ENCODE measurements at regions not wholly inside any gene's neighbourhood (a gene's known extent, or its start where the extent isn't known, plus 50 kb on each side); places are given as distances from the start of the nearest gene placed in this dataset.

DNA sequence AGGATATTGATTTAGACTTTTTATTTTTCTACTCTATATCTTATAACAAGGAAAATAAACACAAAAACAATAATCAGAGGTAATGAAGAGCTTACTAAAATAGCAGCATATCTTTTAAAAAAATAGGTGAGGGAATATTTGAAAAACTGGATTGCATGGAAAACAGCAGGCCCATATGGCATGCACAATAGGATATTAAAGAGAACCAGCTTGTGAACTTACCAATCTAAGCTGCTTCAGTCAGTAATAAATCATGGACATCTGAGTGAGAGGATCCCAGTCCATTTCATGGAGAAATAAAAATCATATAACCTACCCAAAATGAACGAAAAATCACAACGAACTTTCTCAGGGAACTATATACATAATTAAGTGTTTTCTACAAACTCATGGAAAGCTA lies 634.6 kb downstream of the ADCYAP1 start:
- no peak overlapping the region for H3K4me3 Mint-ChIP-seq (ENCODE audit: unreplicated experiment)

DNA sequence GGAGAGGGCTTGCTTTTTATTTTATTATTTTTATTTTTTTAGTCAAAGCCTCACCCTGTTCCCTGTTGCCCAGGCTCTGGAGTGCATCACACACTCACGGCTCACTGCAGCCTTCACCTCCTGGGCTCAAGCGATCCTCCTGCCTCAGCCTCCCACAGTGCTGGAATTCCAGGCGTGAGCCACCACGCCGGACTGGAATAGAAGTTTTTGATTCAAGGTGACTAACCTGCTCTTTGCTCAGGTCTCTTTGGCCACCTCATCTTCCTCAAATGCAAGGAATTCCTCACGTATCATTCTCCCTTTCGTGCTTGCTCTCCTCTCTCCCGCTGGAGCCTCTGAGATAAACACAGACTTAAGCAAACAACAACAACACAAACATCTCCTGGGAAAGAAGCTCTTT lies 636.8 kb downstream of the ADCYAP1 start:
- no peaks in the 10 kb centered on the region for H3K36me3 ChIP-seq (ENCODE audit: control insufficient read depth, insufficient read depth, low read length)
- H3K4me1 ChIP-seq: no peaks in the 10 kb centered on the region
- H3K27ac Mint-ChIP-seq (ENCODE audit: unreplicated experiment): no peak overlapping the region
- no peak overlapping the region for H3K4me3 ChIP-seq (ENCODE audit: low read depth, low read length)
- BruUV-seq (replicated peaks): no TSS peak
- H3K27me3 Mint-ChIP-seq (ENCODE audit: insufficient read depth, unreplicated experiment): peaks cover 3% of the 10 kb centered on the region
- intact Hi-C loops (cut with micrococcal nuclease; ENCODE audit: unreplicated experiment): no loop called here
- no peaks in the 10 kb centered on the region for H3K9me3 Mint-ChIP-seq (ENCODE audit: unreplicated experiment)
- no peak overlapping the region for H3K4me3 Mint-ChIP-seq (ENCODE audit: unreplicated experiment)
- H3K4me1 Mint-ChIP-seq (ENCODE audit: low read depth, unreplicated experiment): no peaks in the 10 kb centered on the region
- no peaks in the 10 kb centered on the region for H3K27me3 ChIP-seq (replicated peaks; ENCODE audit: control insufficient read depth, insufficient read depth, low read length)
- no peaks in the 10 kb centered on the region for H3K9me3 ChIP-seq
- no peaks in the 10 kb centered on the region for H3K36me3 Mint-ChIP-seq (ENCODE audit: insufficient read depth, unreplicated experiment)
- no peak for DNase-seq
- TF ChIP-seq, protein P1, sequence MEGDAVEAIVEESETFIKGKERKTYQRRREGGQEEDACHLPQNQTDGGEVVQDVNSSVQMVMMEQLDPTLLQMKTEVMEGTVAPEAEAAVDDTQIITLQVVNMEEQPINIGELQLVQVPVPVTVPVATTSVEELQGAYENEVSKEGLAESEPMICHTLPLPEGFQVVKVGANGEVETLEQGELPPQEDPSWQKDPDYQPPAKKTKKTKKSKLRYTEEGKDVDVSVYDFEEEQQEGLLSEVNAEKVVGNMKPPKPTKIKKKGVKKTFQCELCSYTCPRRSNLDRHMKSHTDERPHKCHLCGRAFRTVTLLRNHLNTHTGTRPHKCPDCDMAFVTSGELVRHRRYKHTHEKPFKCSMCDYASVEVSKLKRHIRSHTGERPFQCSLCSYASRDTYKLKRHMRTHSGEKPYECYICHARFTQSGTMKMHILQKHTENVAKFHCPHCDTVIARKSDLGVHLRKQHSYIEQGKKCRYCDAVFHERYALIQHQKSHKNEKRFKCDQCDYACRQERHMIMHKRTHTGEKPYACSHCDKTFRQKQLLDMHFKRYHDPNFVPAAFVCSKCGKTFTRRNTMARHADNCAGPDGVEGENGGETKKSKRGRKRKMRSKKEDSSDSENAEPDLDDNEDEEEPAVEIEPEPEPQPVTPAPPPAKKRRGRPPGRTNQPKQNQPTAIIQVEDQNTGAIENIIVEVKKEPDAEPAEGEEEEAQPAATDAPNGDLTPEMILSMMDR (IDR thresholded peaks at IDR 0.05; ENCODE audit: insufficient read depth in 1 of 2, low read depth in 1 of 2, low read length in 1 of 2, severe bottlenecking in 1 of 2, unreplicated experiment in 1 of 2): no peak
- CTCF ChIA-PET: no interaction called here
- POLR2A ChIA-PET: no interaction called here

More for the DNA sequence above, 634.6 kb downstream of the ADCYAP1 start:
- H3K36me3 Mint-ChIP-seq (ENCODE audit: insufficient read depth, unreplicated experiment): no peaks in the 10 kb centered on the region
- no peak overlapping the region for H3K27ac Mint-ChIP-seq (ENCODE audit: unreplicated experiment)
- H3K9me3 ChIP-seq: no peaks in the 10 kb centered on the region
- ChIA-PET CTCF (no interaction called here), POLR2A (no interaction called here)
- TF ChIP-seq, protein P1 (IDR thresholded peaks at IDR 0.05; ENCODE audit: insufficient read depth in 1 of 2, low read depth in 1 of 2, low read length in 1 of 2, severe bottlenecking in 1 of 2, unreplicated experiment in 1 of 2): no peak
- H3K4me1 Mint-ChIP-seq (ENCODE audit: low read depth, unreplicated experiment): no peaks in the 10 kb centered on the region
- peaks cover 3% of the 10 kb centered on the region for H3K27me3 Mint-ChIP-seq (ENCODE audit: insufficient read depth, unreplicated experiment)
- no peak for DNase-seq
- no peaks in the 10 kb centered on the region for H3K36me3 ChIP-seq (ENCODE audit: control insufficient read depth, insufficient read depth, low read length)
- intact Hi-C loops (cut with micrococcal nuclease; ENCODE audit: unreplicated experiment): no loop called here
- H3K4me1 ChIP-seq: no peaks in the 10 kb centered on the region
- no TSS peak for BruUV-seq (replicated peaks)
- no peak overlapping the region for H3K4me3 ChIP-seq (ENCODE audit: low read depth, low read length)
- no peaks in the 10 kb centered on the region for H3K9me3 Mint-ChIP-seq (ENCODE audit: unreplicated experiment)
- no peaks in the 10 kb centered on the region for H3K27me3 ChIP-seq (replicated peaks; ENCODE audit: control insufficient read depth, insufficient read depth, low read length)

DNA sequence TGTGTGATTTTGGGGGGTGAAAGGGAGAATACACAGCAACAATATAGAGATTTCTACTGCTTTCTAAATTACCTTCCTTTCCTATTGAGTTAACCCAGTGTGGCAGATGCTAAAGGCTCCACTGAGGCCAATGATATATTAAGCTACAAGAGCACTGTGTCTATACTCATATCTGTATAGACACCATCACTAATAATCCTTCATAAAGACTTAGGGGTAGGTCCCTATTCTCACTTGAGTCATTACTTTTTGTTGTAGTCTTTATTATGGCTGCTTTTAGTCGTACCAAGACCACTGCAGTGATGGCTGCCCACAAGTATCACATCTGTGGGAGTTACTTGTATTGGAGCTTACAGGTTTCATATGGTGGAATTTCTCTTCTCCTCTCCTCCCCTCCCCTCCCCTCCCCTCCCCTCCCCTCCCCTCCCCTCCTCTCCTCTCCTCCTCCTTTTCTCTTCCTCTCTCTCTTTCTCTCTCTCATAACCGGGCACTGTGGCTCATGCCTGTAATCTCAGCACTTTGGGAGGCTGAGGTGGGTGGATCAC lies 637.6 kb downstream of the ADCYAP1 start:
- no peak for DNase-seq
- Histone ChIP-seq H3K9me3 (no peaks in the 10 kb centered on the region), H3K36me3 (ENCODE audit: control insufficient read depth, insufficient read depth, low read length) (no peaks in the 10 kb centered on the region), H3K4me3 (ENCODE audit: low read depth, low read length) (no peak overlapping the region), H3K4me1 (no peaks in the 10 kb centered on the region), H3K27me3 (replicated peaks; ENCODE audit: control insufficient read depth, insufficient read depth, low read length) (no peaks in the 10 kb centered on the region)
- no peak overlapping the region for H3K4me3 Mint-ChIP-seq (ENCODE audit: unreplicated experiment)
- no TSS peak for BruUV-seq (replicated peaks)
- TF ChIP-seq, protein P1 (IDR thresholded peaks at IDR 0.05; ENCODE audit: insufficient read depth in 1 of 2, low read depth in 1 of 2, low read length in 1 of 2, severe bottlenecking in 1 of 2, unreplicated experiment in 1 of 2): no peak
- no peaks in the 10 kb centered on the region for H3K4me1 Mint-ChIP-seq (ENCODE audit: low read depth, unreplicated experiment)
- intact Hi-C loops (cut with micrococcal nuclease; ENCODE audit: unreplicated experiment): no loop called here
- ChIA-PET CTCF (no interaction called here), POLR2A (no interaction called here)
- no peaks in the 10 kb centered on the region for H3K36me3 Mint-ChIP-seq (ENCODE audit: insufficient read depth, unreplicated experiment)
- H3K27ac Mint-ChIP-seq (ENCODE audit: unreplicated experiment): no peak overlapping the region
- H3K9me3 Mint-ChIP-seq (ENCODE audit: unreplicated experiment): no peaks in the 10 kb centered on the region
- H3K27me3 Mint-ChIP-seq (ENCODE audit: insufficient read depth, unreplicated experiment): peaks cover 3% of the 10 kb centered on the region

Measured in Caco-2 (cell line).